T-helper 22 cell (primary cell): ENCODE measurements at regions not wholly inside any gene's neighbourhood (a gene's known extent, or its start where the extent isn't known, plus 50 kb on each side); places are given as distances from the start of the nearest gene placed in this dataset.
"Not testable (repeated sequence)": the region's sequence is repeated elsewhere in the genome, so short reads cannot be mapped to it uniquely, and the experiment has no call there.

Experiments
- DNase-seq: peaks from one replicate; pipeline ENCODE4 v3.0.0-alpha.2; 2020; ENCODE audit warnings: low read depth

- no peak for DNase-seq
Observed at GRCh38 chr15:69869291-69869690, 228.4 kb downstream of the TLE3 start.

- no peak for DNase-seq
Observed at GRCh38 chr15:69869881-69870505, 227.7 kb downstream of the TLE3 start.

GRCh38 chr15:69871511-69872134, 226.1 kb downstream of the TLE3 start:
- no peak for DNase-seq

- DNase-seq = no peak
Observed at GRCh38 chr15:69873807-69874206, 223.9 kb downstream of the TLE3 start.

- DNase-seq = no peak
Observed at GRCh38 chr15:69874321-69874720, 223.4 kb downstream of the TLE3 start.

- DNase-seq = no peak
Observed at GRCh38 chr15:69876064-69876940, 221.4 kb downstream of the TLE3 start.

- not testable (repeated sequence) for DNase-seq
Observed at GRCh38 chr15:69879963-69880362, 217.8 kb downstream of the TLE3 start.

GRCh38 chr15:69880571-69881301, 217.0 kb downstream of the TLE3 start:
- no peak for DNase-seq

- no peak for DNase-seq
Observed at GRCh38 chr15:69881302-69881670, 216.4 kb downstream of the TLE3 start.

GRCh38 chr15:69881766-69882165, 216.0 kb downstream of the TLE3 start:
- no peak for DNase-seq

GRCh38 chr15:69883306-69883705, 214.4 kb downstream of the TLE3 start:
- DNase-seq = no peak

- DNase-seq = no peak
Observed at GRCh38 chr15:69885173-69885955, 212.4 kb downstream of the TLE3 start.

- no peak for DNase-seq
Observed at GRCh38 chr15:69887009-69887408, 210.7 kb downstream of the TLE3 start.

GRCh38 chr15:69887553-69887952, 210.2 kb downstream of the TLE3 start:
- no peak for DNase-seq

GRCh38 chr15:69888406-69888805, 209.3 kb downstream of the TLE3 start:
- no peak for DNase-seq

- DNase-seq = no peak
Observed at GRCh38 chr15:69891070-69891536, 206.6 kb downstream of the TLE3 start.

- no peak for DNase-seq
Observed at GRCh38 chr15:69891606-69892005, 206.1 kb downstream of the TLE3 start.

- DNase-seq = no peak
Observed at GRCh38 chr15:69892351-69892750, 205.4 kb downstream of the TLE3 start.

GRCh38 chr15:69893086-69893485, 204.6 kb downstream of the TLE3 start:
- no peak for DNase-seq

- no peak for DNase-seq
Observed at GRCh38 chr15:69893863-69894262, 203.9 kb downstream of the TLE3 start.

GRCh38 chr15:69895202-69895601, 202.5 kb downstream of the TLE3 start:
- no peak for DNase-seq

- DNase-seq = no peak
Observed at GRCh38 chr15:69896606-69897005, 201.1 kb downstream of the TLE3 start.
